SK-N-SH (cell line): ENCODE measurements at regions not wholly inside any gene's neighbourhood (a gene's known extent, or its start where the extent isn't known, plus 50 kb on each side); places are given as distances from the start of the nearest gene placed in this dataset.

ENCODE experiments used
- CTCF ChIA-PET: fragments of 300-600, 350-600 bp; formaldehyde crosslinking; extraction: SDS; loops from one replicate; lab custom pipeline; 2021; lab: Yijun Ruan, JAX
- POLR2A ChIA-PET: fragments of 350-600 bp; sonication (Branson Sonifier 250); formaldehyde crosslinking; extraction: SDS; loops from one replicate; lab custom pipeline; 2020; ENCODE audit warnings: antibody characterized with exemption, inconsistent platforms; lab: Yijun Ruan, JAX
- DNase-seq: peaks from one replicate; pipeline ENCODE4 v3.0.0; 2012
- H2AFZ ChIP-seq: fragments of 200-600 bp; sonication (generic); 2 replicates; pipeline ENCODE4 v1.8.1; 2016; ENCODE audit warnings: antibody characterized with exemption, mild to moderate bottlenecking, low read depth
- H3F3A ChIP-seq: fragments of 200-600 bp; sonication (generic); replicated peaks from 2 replicates; pipeline ENCODE3; 2016; ENCODE audit warnings: antibody characterized with exemption, mild to moderate bottlenecking; ENCODE audit not compliant: insufficient read depth
- H3K27ac ChIP-seq, 2 experiments: fragments of 200-500 bp in 1 of 2; fragments of 200-600 bp in 1 of 2; sonication (Bioruptor generic) in 1 of 2; sonication (generic), shearing (Covaris generic) in 1 of 2; 2 replicates each; pipeline versions ENCODE4 v1.5.1 to v1.6.1; 2014 to 2016; ENCODE audit warnings: low read depth in 2 of 2, inconsistent platforms in 1 of 2, low read length in 1 of 2, mild to moderate bottlenecking in 1 of 2, mixed read lengths in 1 of 2
- H3K27me3 ChIP-seq: fragments of 200-600 bp; sonication (generic), shearing (Covaris generic); 2 replicates; pipeline ENCODE4 v1.6.1; 2016; ENCODE audit warnings: mixed run types; ENCODE audit not compliant: insufficient read depth
- H3K36me3 ChIP-seq, 2 experiments: fragments of 200-500 bp in 1 of 2; fragments of 200-600 bp in 1 of 2; sonication (Bioruptor generic) in 1 of 2; sonication (generic) in 1 of 2; replicated peaks in 1 of 2; 2 replicates each; pipeline versions ENCODE3 to v1.5.1; 2014 to 2016; ENCODE audit warnings: low read length in 1 of 2, mild to moderate bottlenecking in 1 of 2; ENCODE audit not compliant: insufficient read depth in 2 of 2, control insufficient read depth in 1 of 2
- H3K4me1 ChIP-seq, 2 experiments: fragments of 200-500 bp in 1 of 2; fragments of 200-600 bp in 1 of 2; sonication (Bioruptor generic) in 1 of 2; sonication (generic), shearing (Covaris generic) in 1 of 2; 2 replicates each; pipeline versions ENCODE4 v1.5.1 to v1.6.1; 2014 to 2016; ENCODE audit warnings: low read depth in 1 of 2, low read length in 1 of 2, mixed run types in 1 of 2; ENCODE audit not compliant: insufficient read depth in 2 of 2, control insufficient read depth in 1 of 2
- H3K4me2 ChIP-seq: fragments of 200-600 bp; sonication (generic), shearing (Covaris generic); 2 replicates; pipeline ENCODE4 v1.6.1; 2017; ENCODE audit warnings: mixed run types
- H3K4me3 ChIP-seq, 2 experiments: fragments of 200-500 bp in 1 of 2; fragments of 200-600 bp in 1 of 2; sonication (Bioruptor generic) in 1 of 2; sonication (generic), shearing (Covaris generic) in 1 of 2; 2 replicates each; pipeline versions ENCODE4 v1.5.1 to v1.8.1; 2014 to 2016; ENCODE audit warnings: low read depth in 2 of 2, inconsistent platforms in 1 of 2, low read length in 1 of 2, mild to moderate bottlenecking in 1 of 2, mixed read lengths in 1 of 2, moderate library complexity in 1 of 2
- H3K79me2 ChIP-seq: fragments of 200-600 bp; sonication (generic); 2 replicates; pipeline ENCODE4 v1.8.1; 2017; ENCODE audit warnings: mild to moderate bottlenecking; ENCODE audit not compliant: insufficient read depth
- H3K9ac ChIP-seq: fragments of 200-600 bp; sonication (generic); 2 replicates; pipeline ENCODE4 v1.6.1; 2017; ENCODE audit warnings: mixed run types
- H3K9me2 ChIP-seq: fragments of 200-600 bp; sonication (generic); 2 replicates; pipeline ENCODE4 v1.6.1; 2017; ENCODE audit warnings: mixed run types
- H3K9me3 ChIP-seq: fragments of 200-600 bp; sonication (generic); 2 replicates; pipeline ENCODE4 v1.6.1; 2017; ENCODE audit warnings: mixed run types, mild to moderate bottlenecking, moderate library complexity
- H4K20me1 ChIP-seq: fragments of 200-600 bp; sonication (generic); 2 replicates; pipeline ENCODE4 v1.6.1; 2017; ENCODE audit warnings: mild to moderate bottlenecking, mixed run types; ENCODE audit not compliant: insufficient read depth
- CHD2 ChIP-seq: fragments of 150-350 bp; IDR thresholded peaks from 2 replicates; pipeline ENCODE4 v1.6.1; 2018; ENCODE audit warnings: low read length; ENCODE audit not compliant: partially characterized antibody
- EZH2phosphoT487 ChIP-seq: fragments of 200-600 bp; sonication (generic); IDR thresholded peaks from 2 replicates; pipeline ENCODE4 v1.6.1; 2017; ENCODE audit warnings: low read depth, mixed run types, mild to moderate bottlenecking, antibody characterized with exemption, moderate library complexity, borderline replicate concordance
- FOSL2 ChIP-seq: IDR thresholded peaks from 2 replicates; pipeline ENCODE4 v1.4.0; 2012; ENCODE audit warnings: low read depth, mild to moderate bottlenecking, moderate library complexity, borderline replicate concordance
- FOXM1 ChIP-seq: IDR thresholded peaks from 2 replicates; pipeline ENCODE4 v1.4.0; 2012; ENCODE audit warnings: low read depth, mild to moderate bottlenecking
- GATA2 ChIP-seq: sonication (generic); formaldehyde crosslinking; IDR thresholded peaks from 2 replicates; pipeline ENCODE4 v1.5.0; 2020; ENCODE audit warnings: mild to moderate bottlenecking, missing genetic modification reagents
- IRF3 ChIP-seq: fragments of 150-350 bp; IDR thresholded peaks from 2 replicates; pipeline ENCODE4 v1.6.1; 2016; ENCODE audit warnings: mild to moderate bottlenecking, low read depth, low read length
- MAX ChIP-seq: IDR thresholded peaks from 2 replicates; pipeline ENCODE4 v1.4.0; 2012; ENCODE audit warnings: low read depth
- NFIC ChIP-seq: IDR thresholded peaks from 2 replicates; pipeline ENCODE4 v1.4.0; 2012; ENCODE audit warnings: borderline replicate concordance
- POLR2AphosphoS5 ChIP-seq: IDR thresholded peaks from 2 replicates; pipeline ENCODE4 v1.6.1; 2012; ENCODE audit warnings: low read depth, low read length
- SIN3A ChIP-seq: IDR thresholded peaks from 2 replicates; pipeline ENCODE4 v1.6.1; 2012; ENCODE audit warnings: low read depth, mild to moderate bottlenecking, low read length, moderate library complexity, borderline replicate concordance
- TCF12 ChIP-seq: IDR thresholded peaks from 2 replicates; pipeline ENCODE4 v1.4.0; 2012
- TEAD4 ChIP-seq: IDR thresholded peaks from 2 replicates; pipeline ENCODE4 v1.4.0; 2012; ENCODE audit warnings: mild to moderate bottlenecking, borderline replicate concordance; ENCODE audit not compliant: insufficient read depth
- USF2 ChIP-seq: fragments of 150-350 bp; IDR thresholded peaks from 2 replicates; pipeline ENCODE4 v1.6.1; 2017; ENCODE audit warnings: antibody characterized with exemption, low read length, low read depth, borderline replicate concordance
- YY1 ChIP-seq: IDR thresholded peaks from 2 replicates; pipeline ENCODE4 v1.4.0; 2012; ENCODE audit warnings: low read depth, mild to moderate bottlenecking
- WGBS: methylation state at CpG from one replicate; pipeline ENCODE4 v1.1.6; 2017; ENCODE audit warnings: low lambda C conversion rate; 5-methylcytosine and 5-hydroxymethylcytosine counted together
- TF ChIP-seq, protein P1 (sequence below): fragments of 200-600 bp; sonication (generic); IDR thresholded peaks from 2 replicates; pipeline ENCODE4 v1.6.1; 2017; ENCODE audit warnings: antibody characterized with exemption, mild to moderate bottlenecking, moderate library complexity
- TF ChIP-seq, protein P2 (sequence below): IDR thresholded peaks from 2 replicates; pipeline ENCODE4; 2012

GRCh38 chr9:108197899-108198298 lies 657.9 kb downstream of the ACTL7B start (continued):
- no peak for TF ChIP-seq IRF3
- TF ChIP-seq, protein P1, sequence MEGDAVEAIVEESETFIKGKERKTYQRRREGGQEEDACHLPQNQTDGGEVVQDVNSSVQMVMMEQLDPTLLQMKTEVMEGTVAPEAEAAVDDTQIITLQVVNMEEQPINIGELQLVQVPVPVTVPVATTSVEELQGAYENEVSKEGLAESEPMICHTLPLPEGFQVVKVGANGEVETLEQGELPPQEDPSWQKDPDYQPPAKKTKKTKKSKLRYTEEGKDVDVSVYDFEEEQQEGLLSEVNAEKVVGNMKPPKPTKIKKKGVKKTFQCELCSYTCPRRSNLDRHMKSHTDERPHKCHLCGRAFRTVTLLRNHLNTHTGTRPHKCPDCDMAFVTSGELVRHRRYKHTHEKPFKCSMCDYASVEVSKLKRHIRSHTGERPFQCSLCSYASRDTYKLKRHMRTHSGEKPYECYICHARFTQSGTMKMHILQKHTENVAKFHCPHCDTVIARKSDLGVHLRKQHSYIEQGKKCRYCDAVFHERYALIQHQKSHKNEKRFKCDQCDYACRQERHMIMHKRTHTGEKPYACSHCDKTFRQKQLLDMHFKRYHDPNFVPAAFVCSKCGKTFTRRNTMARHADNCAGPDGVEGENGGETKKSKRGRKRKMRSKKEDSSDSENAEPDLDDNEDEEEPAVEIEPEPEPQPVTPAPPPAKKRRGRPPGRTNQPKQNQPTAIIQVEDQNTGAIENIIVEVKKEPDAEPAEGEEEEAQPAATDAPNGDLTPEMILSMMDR: no peak

- no peak overlapping the region for H3K27ac ChIP-seq
- ChIA-PET POLR2A (no interaction called here), CTCF (no interaction called here)
- H3K4me2 ChIP-seq: no peak overlapping the region
- no peaks in the 10 kb centered on the region for H3K79me2 ChIP-seq
- no peaks in the 10 kb centered on the region for H4K20me1 ChIP-seq
- TF ChIP-seq TCF12: no peak
- TF ChIP-seq SIN3A: no peak
- H3K9ac ChIP-seq: no peak overlapping the region
- H3K4me1 ChIP-seq: no peaks in the 10 kb centered on the region
- WGBS: 47% methylated on average over 3 of the region's 3 CpGs
- no peak overlapping the region for H2AFZ ChIP-seq
- H3K9me2 ChIP-seq: no peaks in the 10 kb centered on the region
- H3K36me3 ChIP-seq: no peaks in the 10 kb centered on the region
- no peak for DNase-seq
- H3F3A ChIP-seq: no peaks in the 10 kb centered on the region
- H3K9me3 ChIP-seq: no peaks in the 10 kb centered on the region
- H3K4me3 ChIP-seq: no peak overlapping the region
- H3K27me3 ChIP-seq: no peaks in the 10 kb centered on the region
These were observed 658.8 kb downstream of the ACTL7B start for GRCh38 chr9:108197008-108197365.

- no peak overlapping the region for H2AFZ ChIP-seq
- no peaks in the 10 kb centered on the region for H3K79me2 ChIP-seq
- no peaks in the 10 kb centered on the region for H3K27me3 ChIP-seq
- H3K4me1 ChIP-seq: no peaks in the 10 kb centered on the region
- H3K36me3 ChIP-seq: no peaks in the 10 kb centered on the region
- no peaks in the 10 kb centered on the region for H4K20me1 ChIP-seq
- WGBS: 36% methylated on average over 5 of the region's 5 CpGs
- H3K27ac ChIP-seq: no peak overlapping the region
- CTCF ChIA-PET: interaction anchor here (0.6 kb wide), 1 partner anchor 1916 kb away, joined by 3 read pairs; no protein-coding TSS in a partner anchor
- H3K9ac ChIP-seq: no peak overlapping the region
- no peaks in the 10 kb centered on the region for H3K9me3 ChIP-seq
- H3F3A ChIP-seq: no peaks in the 10 kb centered on the region
- TF ChIP-seq CHD2: no peak
- TF ChIP-seq GATA2 (CRISPR knock-in tag): no peak
- no peak for TF ChIP-seq EZH2phosphoT487
- no peak for TF ChIP-seq MAX
- no peak for TF ChIP-seq NFIC
- TF ChIP-seq USF2: no peak
- TF ChIP-seq TEAD4: no peak
- TF ChIP-seq FOXM1: no peak
- TF ChIP-seq YY1: no peak
- no peak for TF ChIP-seq TCF12
- TF ChIP-seq, protein P2, sequence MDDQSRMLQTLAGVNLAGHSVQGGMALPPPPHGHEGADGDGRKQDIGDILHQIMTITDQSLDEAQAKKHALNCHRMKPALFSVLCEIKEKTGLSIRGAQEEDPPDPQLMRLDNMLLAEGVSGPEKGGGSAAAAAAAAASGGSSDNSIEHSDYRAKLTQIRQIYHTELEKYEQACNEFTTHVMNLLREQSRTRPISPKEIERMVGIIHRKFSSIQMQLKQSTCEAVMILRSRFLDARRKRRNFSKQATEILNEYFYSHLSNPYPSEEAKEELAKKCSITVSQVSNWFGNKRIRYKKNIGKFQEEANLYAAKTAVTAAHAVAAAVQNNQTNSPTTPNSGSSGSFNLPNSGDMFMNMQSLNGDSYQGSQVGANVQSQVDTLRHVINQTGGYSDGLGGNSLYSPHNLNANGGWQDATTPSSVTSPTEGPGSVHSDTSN: no peak
- TF ChIP-seq POLR2AphosphoS5: no peak
- TF ChIP-seq FOSL2: no peak
- DNase-seq: no peak
- H3K4me2 ChIP-seq: no peak overlapping the region
- POLR2A ChIA-PET: no interaction called here
- H3K9me2 ChIP-seq: no peaks in the 10 kb centered on the region
- H3K4me3 ChIP-seq: no peak overlapping the region
These were observed 659.3 kb downstream of the ACTL7B start for GRCh38 chr9:108196332-108197007.
